ENCODE measurements at regions not wholly inside any gene's neighbourhood (a gene's known extent, or its start where the extent isn't known, plus 50 kb on each side); places are given as distances from the start of the nearest gene placed in this dataset.
A peak's percentile ranks its signal among the peaks of the same experiment; 100 is the strongest.

DNA sequence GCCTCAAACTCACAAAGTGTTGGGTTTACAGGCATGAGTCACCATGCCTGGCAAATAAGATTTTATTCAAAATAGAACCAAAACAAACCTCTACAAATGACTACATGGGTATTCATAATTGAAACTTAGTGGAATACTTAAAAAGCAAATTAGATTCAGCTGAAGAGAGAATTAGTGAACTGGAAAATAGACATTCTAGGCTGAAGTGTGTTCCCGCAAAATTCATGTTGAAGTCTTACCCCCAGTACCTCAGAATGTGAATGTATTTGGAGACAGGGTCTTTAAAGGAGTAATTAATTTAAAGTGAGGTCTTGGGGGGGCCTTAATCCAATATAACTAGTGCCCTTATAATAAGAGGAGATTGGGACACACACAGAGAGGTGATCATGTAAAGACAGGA, 88.5 kb upstream of the OTOS start (continued):
- TF ChIP-seq, protein P1, sequence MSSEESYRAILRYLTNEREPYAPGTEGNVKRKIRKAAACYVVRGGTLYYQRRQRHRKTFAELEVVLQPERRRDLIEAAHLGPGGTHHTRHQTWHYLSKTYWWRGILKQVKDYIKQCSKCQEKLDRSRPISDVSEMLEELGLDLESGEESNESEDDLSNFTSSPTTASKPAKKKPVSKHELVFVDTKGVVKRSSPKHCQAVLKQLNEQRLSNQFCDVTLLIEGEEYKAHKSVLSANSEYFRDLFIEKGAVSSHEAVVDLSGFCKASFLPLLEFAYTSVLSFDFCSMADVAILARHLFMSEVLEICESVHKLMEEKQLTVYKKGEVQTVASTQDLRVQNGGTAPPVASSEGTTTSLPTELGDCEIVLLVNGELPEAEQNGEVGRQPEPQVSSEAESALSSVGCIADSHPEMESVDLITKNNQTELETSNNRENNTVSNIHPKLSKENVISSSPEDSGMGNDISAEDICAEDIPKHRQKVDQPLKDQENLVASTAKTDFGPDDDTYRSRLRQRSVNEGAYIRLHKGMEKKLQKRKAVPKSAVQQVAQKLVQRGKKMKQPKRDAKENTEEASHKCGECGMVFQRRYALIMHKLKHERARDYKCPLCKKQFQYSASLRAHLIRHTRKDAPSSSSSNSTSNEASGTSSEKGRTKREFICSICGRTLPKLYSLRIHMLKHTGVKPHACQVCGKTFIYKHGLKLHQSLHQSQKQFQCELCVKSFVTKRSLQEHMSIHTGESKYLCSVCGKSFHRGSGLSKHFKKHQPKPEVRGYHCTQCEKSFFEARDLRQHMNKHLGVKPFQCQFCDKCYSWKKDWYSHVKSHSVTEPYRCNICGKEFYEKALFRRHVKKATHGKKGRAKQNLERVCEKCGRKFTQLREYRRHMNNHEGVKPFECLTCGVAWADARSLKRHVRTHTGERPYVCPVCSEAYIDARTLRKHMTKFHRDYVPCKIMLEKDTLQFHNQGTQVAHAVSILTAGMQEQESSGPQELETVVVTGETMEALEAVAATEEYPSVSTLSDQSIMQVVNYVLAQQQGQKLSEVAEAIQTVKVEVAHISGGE (CRISPR knock-in tag; IDR thresholded peaks at IDR 0.05): no peak

DNA sequence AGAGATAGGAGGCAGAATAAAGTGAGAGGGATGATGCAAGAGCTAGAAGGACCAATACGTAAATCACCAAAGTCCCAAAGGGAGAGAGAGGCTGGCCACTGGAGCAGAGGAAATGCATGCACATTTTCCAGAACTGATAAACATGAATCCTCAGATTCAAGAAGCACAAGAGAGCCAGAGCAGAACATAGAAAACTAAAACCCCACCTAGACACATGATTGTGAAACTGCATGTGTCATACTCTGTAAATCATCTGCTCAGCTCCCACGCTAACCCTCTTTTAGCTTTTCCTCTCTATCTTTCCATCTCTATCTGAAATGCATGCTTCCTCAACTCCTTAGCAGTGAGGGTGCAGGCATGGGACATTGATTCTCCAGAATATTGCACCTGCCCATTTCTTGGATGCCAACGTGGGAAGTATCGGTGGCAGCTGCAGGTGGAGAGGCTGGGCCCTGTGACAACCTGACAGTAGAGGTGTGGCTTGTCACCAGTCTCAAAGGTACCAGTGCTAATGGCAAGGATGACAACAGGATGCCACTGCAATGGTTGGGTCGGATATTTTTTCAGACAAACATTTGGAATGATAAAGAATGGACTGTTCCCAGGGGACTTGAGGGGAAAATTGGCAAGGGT, 89.3 kb upstream of the OTOS start:
- Histone ChIP-seq H4K20me1 (ENCODE audit: control insufficient read depth, insufficient read depth) (no peaks in the 10 kb centered on the region), H3K4me1 (ENCODE audit: control insufficient read depth, insufficient read depth, low read length) (no peaks in the 10 kb centered on the region), H3K79me2 (ENCODE audit: control insufficient read depth, insufficient read depth, low read length) (no peaks in the 10 kb centered on the region), H3K9me3 (replicated peaks; ENCODE audit: control insufficient read depth, insufficient read depth, low read length) (no peaks in the 10 kb centered on the region; the same call in 2 of the 3 replicates), H3K4me2 (ENCODE audit: control insufficient read depth, insufficient read depth) (no peak overlapping the region; the same call in 1 of the 2 replicates), H3K27ac (ENCODE audit: control insufficient read depth, insufficient read depth) (no peak overlapping the region), H3K9ac (ENCODE audit: control insufficient read depth, insufficient read depth, low read length) (no peak overlapping the region), H3K4me3 (no peak overlapping the region), H3K36me3 (ENCODE audit: control insufficient read depth in 2 of 2, insufficient read depth in 2 of 2, low read length in 1 of 2) (no peaks in the 10 kb centered on the region), H2AFZ (ENCODE audit: control insufficient read depth, low read depth, low read length) (no peak overlapping the region), H3K27me3 (replicated peaks in 1 of 2; ENCODE audit: control insufficient read depth in 2 of 2, insufficient read depth in 2 of 2, low read length in 1 of 2) (no peaks in the 10 kb centered on the region)
- RAD21 ChIA-PET (ENCODE audit: unreplicated experiment): no interaction called here
- in situ Hi-C loops (cut with MboI): no loop called here
- no peak for ATAC-seq
- no peak for DNase-seq (ENCODE audit: low read depth, low spot score)
- FAIRE-seq: peak; percentile 23
- TF ChIP-seq ZNF384 (IDR thresholded peaks at IDR 0.05; ENCODE audit: borderline replicate concordance, low read depth, low read length) (no peak), IKZF2 (IDR thresholded peaks at IDR 0.05) (no peak), CREM (IDR thresholded peaks at IDR 0.05; ENCODE audit: low read depth) (no peak), TAF1 (IDR thresholded peaks at IDR 0.05; ENCODE audit: borderline replicate concordance, low read depth, low read length) (no peak)
- TF ChIP-seq, protein P2, sequence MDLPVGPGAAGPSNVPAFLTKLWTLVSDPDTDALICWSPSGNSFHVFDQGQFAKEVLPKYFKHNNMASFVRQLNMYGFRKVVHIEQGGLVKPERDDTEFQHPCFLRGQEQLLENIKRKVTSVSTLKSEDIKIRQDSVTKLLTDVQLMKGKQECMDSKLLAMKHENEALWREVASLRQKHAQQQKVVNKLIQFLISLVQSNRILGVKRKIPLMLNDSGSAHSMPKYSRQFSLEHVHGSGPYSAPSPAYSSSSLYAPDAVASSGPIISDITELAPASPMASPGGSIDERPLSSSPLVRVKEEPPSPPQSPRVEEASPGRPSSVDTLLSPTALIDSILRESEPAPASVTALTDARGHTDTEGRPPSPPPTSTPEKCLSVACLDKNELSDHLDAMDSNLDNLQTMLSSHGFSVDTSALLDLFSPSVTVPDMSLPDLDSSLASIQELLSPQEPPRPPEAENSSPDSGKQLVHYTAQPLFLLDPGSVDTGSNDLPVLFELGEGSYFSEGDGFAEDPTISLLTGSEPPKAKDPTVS (IDR thresholded peaks at IDR 0.05; ENCODE audit: low read depth, low read length): no peak
- POLR2A ChIA-PET: no interaction called here
- no TSS peak for BruUV-seq (replicated peaks)
- intact Hi-C loops (cut with micrococcal nuclease; ENCODE audit: unreplicated experiment): loop anchor here (5.0 kb wide), 1 partner anchor 208 kb away; the partner anchor contains the start of gene GPC1
- SMC1A ChIA-PET (ENCODE audit: uncharacterized antibody, unreplicated experiment): no interaction called here
- 39% methylated on average over 5 of the region's 5 CpGs for WGBS (ENCODE audit: insufficient coverage, insufficient replicate concordance, low lambda C conversion rate, missing lambda C conversion rate)
- CTCF ChIA-PET: interaction anchor here (0.6 kb wide), 1 partner anchor 143 kb away, joined by 3 read pairs; no protein-coding TSS in a partner anchor

Measured in GM12878 (cell line).